ENCODE measurements at regions not wholly inside any gene's neighbourhood (a gene's known extent, or its start where the extent isn't known, plus 50 kb on each side); places are given as distances from the start of the nearest gene placed in this dataset.

DNA sequence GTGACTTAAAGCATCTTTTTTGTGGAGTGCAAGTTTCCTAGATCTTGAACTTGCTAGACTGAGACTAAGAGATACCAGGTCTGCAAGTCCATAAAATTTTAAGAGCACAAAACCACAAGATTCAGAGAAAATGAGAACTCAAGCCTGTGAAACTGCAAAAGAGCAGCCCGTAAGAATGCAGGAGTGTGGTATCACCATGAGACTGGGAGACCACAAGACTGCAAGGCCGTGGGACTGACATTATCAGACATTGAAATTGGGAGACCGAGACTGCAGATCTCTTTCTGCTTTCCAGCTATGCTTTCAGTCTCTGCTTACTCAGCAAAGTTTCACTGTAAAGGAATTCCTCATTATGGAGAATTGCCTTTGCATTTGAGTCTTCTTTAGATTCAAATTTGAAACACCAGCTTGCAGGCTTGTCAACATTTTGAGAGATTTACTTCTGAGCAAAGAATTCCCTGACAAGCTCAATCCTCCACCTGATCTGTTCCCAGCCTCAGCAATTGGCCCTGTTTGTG is 621.2 kb downstream of the KCNA4 start:
- no peak overlapping the region for H3K27ac ChIP-seq (ENCODE audit: low read length)
- BruUV-seq (replicated peaks): no TSS peak
- no peaks in the 10 kb centered on the region for H3K27me3 ChIP-seq (ENCODE audit: control insufficient read depth, insufficient read depth, low read length)
- DNase-seq (ENCODE audit: low read depth, low spot score): no peak
- CTCF ChIA-PET: no interaction called here
- POLR2A ChIA-PET: no interaction called here
- intact Hi-C loops (cut with micrococcal nuclease; ENCODE audit: unreplicated experiment) (no loop called here), in situ Hi-C loops (cut with HindIII; ENCODE audit: low pct_unique_long_range_greater_than_20kb, low sequenced_read_pairs) (no loop called here)
- TF ChIP-seq, protein P1, sequence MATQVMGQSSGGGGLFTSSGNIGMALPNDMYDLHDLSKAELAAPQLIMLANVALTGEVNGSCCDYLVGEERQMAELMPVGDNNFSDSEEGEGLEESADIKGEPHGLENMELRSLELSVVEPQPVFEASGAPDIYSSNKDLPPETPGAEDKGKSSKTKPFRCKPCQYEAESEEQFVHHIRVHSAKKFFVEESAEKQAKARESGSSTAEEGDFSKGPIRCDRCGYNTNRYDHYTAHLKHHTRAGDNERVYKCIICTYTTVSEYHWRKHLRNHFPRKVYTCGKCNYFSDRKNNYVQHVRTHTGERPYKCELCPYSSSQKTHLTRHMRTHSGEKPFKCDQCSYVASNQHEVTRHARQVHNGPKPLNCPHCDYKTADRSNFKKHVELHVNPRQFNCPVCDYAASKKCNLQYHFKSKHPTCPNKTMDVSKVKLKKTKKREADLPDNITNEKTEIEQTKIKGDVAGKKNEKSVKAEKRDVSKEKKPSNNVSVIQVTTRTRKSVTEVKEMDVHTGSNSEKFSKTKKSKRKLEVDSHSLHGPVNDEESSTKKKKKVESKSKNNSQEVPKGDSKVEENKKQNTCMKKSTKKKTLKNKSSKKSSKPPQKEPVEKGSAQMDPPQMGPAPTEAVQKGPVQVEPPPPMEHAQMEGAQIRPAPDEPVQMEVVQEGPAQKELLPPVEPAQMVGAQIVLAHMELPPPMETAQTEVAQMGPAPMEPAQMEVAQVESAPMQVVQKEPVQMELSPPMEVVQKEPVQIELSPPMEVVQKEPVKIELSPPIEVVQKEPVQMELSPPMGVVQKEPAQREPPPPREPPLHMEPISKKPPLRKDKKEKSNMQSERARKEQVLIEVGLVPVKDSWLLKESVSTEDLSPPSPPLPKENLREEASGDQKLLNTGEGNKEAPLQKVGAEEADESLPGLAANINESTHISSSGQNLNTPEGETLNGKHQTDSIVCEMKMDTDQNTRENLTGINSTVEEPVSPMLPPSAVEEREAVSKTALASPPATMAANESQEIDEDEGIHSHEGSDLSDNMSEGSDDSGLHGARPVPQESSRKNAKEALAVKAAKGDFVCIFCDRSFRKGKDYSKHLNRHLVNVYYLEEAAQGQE (IDR thresholded peaks at IDR 0.05; ENCODE audit: insufficient read depth in 1 of 2, low read depth in 2 of 2, low read length in 1 of 2): no peak
- no peak for TF ChIP-seq SIN3A (IDR thresholded peaks at IDR 0.05; ENCODE audit: borderline replicate concordance, insufficient read depth, low read depth, low read length)
- TF ChIP-seq CTCF (IDR thresholded peaks at IDR 0.05): no peak
- TF ChIP-seq POLR2AphosphoS5 (IDR thresholded peaks at IDR 0.05; ENCODE audit: low read depth, low read length): no peak
- TF ChIP-seq TCF7L2 (IDR thresholded peaks at IDR 0.05; ENCODE audit: low read depth, low read length): no peak
- no peak overlapping the region for H3K4me3 ChIP-seq (ENCODE audit: low read depth in 2 of 2, low read length in 2 of 2)
- no peaks in the 10 kb centered on the region for H3K9me3 ChIP-seq (ENCODE audit: control insufficient read depth, insufficient read depth, low read depth, low read length)
- no peak for ATAC-seq
- H3K36me3 ChIP-seq (ENCODE audit: control insufficient read depth, insufficient read depth, low read length): no peaks in the 10 kb centered on the region
- no peaks in the 10 kb centered on the region for H3K4me1 ChIP-seq (ENCODE audit: control insufficient read depth, insufficient read depth, low read length)

GRCh38 chr11:29389793-29390192 is 627.0 kb downstream of the KCNA4 start:
- no TSS peak for BruUV-seq (replicated peaks)
- ATAC-seq (no peak), DNase-seq (ENCODE audit: low read depth, low spot score) (no peak)
- TF ChIP-seq CTCF (IDR thresholded peaks at IDR 0.05): no peak
- no peak for TF ChIP-seq POLR2AphosphoS5 (IDR thresholded peaks at IDR 0.05; ENCODE audit: low read depth, low read length)
- TF ChIP-seq, protein P1 (IDR thresholded peaks at IDR 0.05; ENCODE audit: insufficient read depth in 1 of 2, low read depth in 2 of 2, low read length in 1 of 2): no peak
- TF ChIP-seq SIN3A (IDR thresholded peaks at IDR 0.05; ENCODE audit: borderline replicate concordance, insufficient read depth, low read depth, low read length): no peak
- no peaks in the 10 kb centered on the region for H3K36me3 ChIP-seq (ENCODE audit: control insufficient read depth, insufficient read depth, low read length)
- ChIA-PET CTCF (no interaction called here), POLR2A (no interaction called here)
- intact Hi-C loops (cut with micrococcal nuclease; ENCODE audit: unreplicated experiment): no loop called here
- H3K4me1 ChIP-seq (ENCODE audit: control insufficient read depth, insufficient read depth, low read length): no peaks in the 10 kb centered on the region
- H3K27ac ChIP-seq (ENCODE audit: low read length): no peak overlapping the region
- H3K4me3 ChIP-seq (ENCODE audit: low read depth in 2 of 2, low read length in 2 of 2): no peak overlapping the region
- H3K9me3 ChIP-seq (ENCODE audit: control insufficient read depth, insufficient read depth, low read depth, low read length): no peaks in the 10 kb centered on the region
- in situ Hi-C loops (cut with HindIII; ENCODE audit: low pct_unique_long_range_greater_than_20kb, low sequenced_read_pairs): no loop called here
- no peaks in the 10 kb centered on the region for H3K27me3 ChIP-seq (ENCODE audit: control insufficient read depth, insufficient read depth, low read length)
